ENCODE measurements at regions not wholly inside any gene's neighbourhood (a gene's known extent, or its start where the extent isn't known, plus 50 kb on each side); places are given as distances from the start of the nearest gene placed in this dataset.

GRCh38 chr5:158265346-158265745, 406.4 kb upstream of the CLINT1 start:
- H3K27ac ChIP-seq: no peak overlapping the region
- intact Hi-C loops (cut with DNase I): no loop called here
- no peak for TF ChIP-seq CTCF (IDR thresholded peaks at IDR 0.05)
- no peaks in the 10 kb centered on the region for H3K4me1 ChIP-seq
- no peak overlapping the region for H3K9ac ChIP-seq (ENCODE audit: low read depth in 2 of 2, low read length in 2 of 2)
- H3K27me3 ChIP-seq: no peaks in the 10 kb centered on the region
- H3K4me3 ChIP-seq: no peak overlapping the region
- no peak for DNase-seq
- H3K9me3 ChIP-seq: no peaks in the 10 kb centered on the region
- H3K36me3 ChIP-seq: no peaks in the 10 kb centered on the region

- no peak overlapping the region for H3K27ac ChIP-seq
- no peak overlapping the region for H3K9ac ChIP-seq (ENCODE audit: low read depth in 2 of 2, low read length in 2 of 2)
- no peak for DNase-seq
- intact Hi-C loops (cut with DNase I): no loop called here
- H3K9me3 ChIP-seq: no peaks in the 10 kb centered on the region
- H3K4me1 ChIP-seq: no peaks in the 10 kb centered on the region
- no peaks in the 10 kb centered on the region for H3K36me3 ChIP-seq
- TF ChIP-seq CTCF (IDR thresholded peaks at IDR 0.05): no peak
- H3K27me3 ChIP-seq: no peaks in the 10 kb centered on the region
- H3K4me3 ChIP-seq: no peak overlapping the region
Observed at GRCh38 chr5:158264264-158264663, 405.3 kb upstream of the CLINT1 start.

GRCh38 chr5:158261674-158262367, 402.9 kb upstream of the CLINT1 start:
- Histone ChIP-seq H3K9ac (ENCODE audit: low read depth in 2 of 2, low read length in 2 of 2) (no peak overlapping the region), H3K27ac (no peak overlapping the region), H3K27me3 (no peaks in the 10 kb centered on the region), H3K9me3 (no peaks in the 10 kb centered on the region), H3K4me3 (no peak overlapping the region), H3K4me1 (no peaks in the 10 kb centered on the region), H3K36me3 (no peaks in the 10 kb centered on the region)
- no peak for DNase-seq
- intact Hi-C loops (cut with DNase I): no loop called here
- TF ChIP-seq CTCF (IDR thresholded peaks at IDR 0.05): no peak

- intact Hi-C loops (cut with DNase I): no loop called here
- no peak for TF ChIP-seq CTCF (IDR thresholded peaks at IDR 0.05)
- no peak for DNase-seq
- Histone ChIP-seq H3K36me3 (no peaks in the 10 kb centered on the region), H3K27ac (no peak overlapping the region), H3K9ac (ENCODE audit: low read depth in 2 of 2, low read length in 2 of 2) (no peak overlapping the region), H3K9me3 (no peaks in the 10 kb centered on the region), H3K27me3 (no peaks in the 10 kb centered on the region), H3K4me1 (no peaks in the 10 kb centered on the region), H3K4me3 (no peak overlapping the region)
Observed at GRCh38 chr5:158256096-158256495, 397.2 kb upstream of the CLINT1 start.

GRCh38 chr5:158255609-158256008, 396.7 kb upstream of the CLINT1 start:
- no peak for TF ChIP-seq CTCF (IDR thresholded peaks at IDR 0.05)
- no peaks in the 10 kb centered on the region for H3K27me3 ChIP-seq
- intact Hi-C loops (cut with DNase I): no loop called here

More at GRCh38 chr5:158255609-158256008, 396.7 kb upstream of the CLINT1 start:
- H3K36me3 ChIP-seq: no peaks in the 10 kb centered on the region
- no peak overlapping the region for H3K4me3 ChIP-seq
- no peaks in the 10 kb centered on the region for H3K4me1 ChIP-seq
- DNase-seq: no peak
- H3K27ac ChIP-seq: no peak overlapping the region
- no peak overlapping the region for H3K9ac ChIP-seq (ENCODE audit: low read depth in 2 of 2, low read length in 2 of 2)
- no peaks in the 10 kb centered on the region for H3K9me3 ChIP-seq

Measured in colonic mucosa (tissue), 4 donors.